ENCODE measurements at regions not wholly inside any gene's neighbourhood (a gene's known extent, or its start where the extent isn't known, plus 50 kb on each side); places are given as distances from the start of the nearest gene placed in this dataset.

DNA sequence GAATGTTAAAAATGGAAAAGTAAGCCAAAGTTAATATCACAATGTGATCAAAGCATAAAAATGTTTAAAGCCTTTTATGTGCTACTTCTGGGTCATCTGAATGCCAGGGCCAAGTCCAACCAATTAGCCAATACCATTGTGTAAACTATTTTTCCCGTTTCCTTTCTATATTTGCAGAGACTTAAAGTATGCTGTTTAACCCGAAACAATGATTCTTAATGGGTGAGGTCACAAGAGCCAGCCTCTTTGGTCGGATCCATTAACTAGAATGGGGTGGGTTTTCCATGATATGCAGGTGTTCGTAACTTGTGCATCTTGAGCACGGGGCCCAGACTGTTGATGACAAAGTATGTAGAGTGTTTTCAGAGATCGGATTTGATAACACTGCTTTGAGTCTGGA, 111.3 kb upstream of the IGFBP3 start:
- H3K36me3 ChIP-seq (ENCODE audit: control insufficient read depth in 1 of 2, insufficient read depth in 2 of 2, low read length in 2 of 2) = peaks cover 2 to 3% of the 10 kb centered on the region in 2 experiments
- H3K27ac ChIP-seq (ENCODE audit: low read depth, low read length) = peak overlapping the region; percentile 90
- peak overlapping the region; percentile 96 for H4K91ac ChIP-seq (ENCODE audit: low read depth, low read length)
- H3K27me3 ChIP-seq (ENCODE audit: insufficient read depth, low read length) = no peaks in the 10 kb centered on the region
- peaks cover 21 to 32% of the 10 kb centered on the region in 2 experiments for H3K4me1 ChIP-seq (ENCODE audit: control insufficient read depth in 1 of 2, insufficient read depth in 2 of 2, low read length in 2 of 2)
- no peak overlapping the region for H4K12ac ChIP-seq (ENCODE audit: low read depth, low read length)
- no peak overlapping the region for H2AFZ ChIP-seq (ENCODE audit: insufficient read depth, low read length, poor library complexity)
- no peak overlapping the region for H3K4me2 ChIP-seq (ENCODE audit: low read length)
- H4K8ac ChIP-seq (ENCODE audit: low read depth, low read length) = no peak overlapping the region
- no peak overlapping the region for H3K14ac ChIP-seq (ENCODE audit: low read length)
- H2BK120ac ChIP-seq (ENCODE audit: insufficient read depth, low read length, poor library complexity) = no peak overlapping the region
- H3K9ac ChIP-seq (ENCODE audit: low read length) = no peak overlapping the region
- WGBS (ENCODE audit: extremely low coverage, insufficient coverage, insufficient read length) = no CpG with 5 or more reads among the region's 6 CpGs
- no peak overlapping the region for H3K4ac ChIP-seq (ENCODE audit: low read depth, low read length)
- H3K79me2 ChIP-seq (ENCODE audit: control insufficient read depth, insufficient read depth, low read length, poor library complexity) = peaks cover 12% of the 10 kb centered on the region
- no peak overlapping the region for H3K18ac ChIP-seq (ENCODE audit: low read length)
- H3K79me1 ChIP-seq (ENCODE audit: low read length) = peaks cover 48% of the 10 kb centered on the region
- H2BK5ac ChIP-seq (ENCODE audit: low read depth, low read length, poor library complexity) = peak overlapping the region; percentile 94
- DNase-seq = peak; percentile 83 to 96
- no peak overlapping the region for H2BK12ac ChIP-seq (ENCODE audit: low read length)
- H3K4me3 ChIP-seq (ENCODE audit: low read depth, low read length) = no peak overlapping the region
- H3K9me3 ChIP-seq (ENCODE audit: insufficient read depth, low read depth, low read length) = no peaks in the 10 kb centered on the region
- no peak overlapping the region for H2AK5ac ChIP-seq (ENCODE audit: low read length)
- no peak overlapping the region for H3K23ac ChIP-seq (ENCODE audit: low read length)

- Histone ChIP-seq H3K4me1 (ENCODE audit: control insufficient read depth in 1 of 2, insufficient read depth in 2 of 2, low read length in 2 of 2) (peaks cover 17 to 21% of the 10 kb centered on the region in 2 experiments), H2BK5ac (ENCODE audit: low read depth, low read length, poor library complexity) (peak overlapping the region; percentile 92), H2BK12ac (ENCODE audit: low read length) (peak overlapping the region; percentile 59), H3K27me3 (ENCODE audit: insufficient read depth, low read length) (no peaks in the 10 kb centered on the region), H3K18ac (ENCODE audit: low read length) (peak overlapping the region; percentile 80), H2AFZ (ENCODE audit: insufficient read depth, low read length, poor library complexity) (peak overlapping the region; percentile 47), H3K9me3 (ENCODE audit: insufficient read depth, low read depth, low read length) (no peaks in the 10 kb centered on the region), H2BK120ac (ENCODE audit: insufficient read depth, low read length, poor library complexity) (peak overlapping the region; percentile 91), H3K4me2 (ENCODE audit: low read length) (no peak overlapping the region), H3K79me1 (ENCODE audit: low read length) (peaks cover 38% of the 10 kb centered on the region), H4K12ac (ENCODE audit: low read depth, low read length) (no peak overlapping the region), H4K8ac (ENCODE audit: low read depth, low read length) (peak overlapping the region; percentile 90), H3K4me3 (ENCODE audit: low read depth, low read length) (no peak overlapping the region), H3K36me3 (ENCODE audit: control insufficient read depth in 1 of 2, insufficient read depth in 2 of 2, low read length in 2 of 2) (peaks cover 2 to 3% of the 10 kb centered on the region in 2 experiments), H3K14ac (ENCODE audit: low read length) (peak overlapping the region; percentile 88), H3K27ac (ENCODE audit: low read depth, low read length) (peak overlapping the region; percentile 96), H3K9ac (ENCODE audit: low read length) (no peak overlapping the region), H2AK5ac (ENCODE audit: low read length) (peak overlapping the region; percentile 67), H3K23ac (ENCODE audit: low read length) (no peak overlapping the region), H4K91ac (ENCODE audit: low read depth, low read length) (peak overlapping the region; percentile 93), H3K4ac (ENCODE audit: low read depth, low read length) (peak overlapping the region; percentile 61), H3K79me2 (ENCODE audit: control insufficient read depth, insufficient read depth, low read length, poor library complexity) (peaks cover 12% of the 10 kb centered on the region)
- peak; percentile 85 to 92 for DNase-seq
- WGBS (ENCODE audit: extremely low coverage, insufficient coverage, insufficient read length) = no CpG with 5 or more reads among the region's 2 CpGs
Observed at GRCh38 chr7:46029111-46029704, 108.1 kb upstream of the IGFBP3 start.

GRCh38 chr7:46028246-46028645, 107.2 kb upstream of the IGFBP3 start:
- no peak overlapping the region for H2AFZ ChIP-seq (ENCODE audit: insufficient read depth, low read length, poor library complexity)
- peaks cover 30% of the 10 kb centered on the region for H3K79me1 ChIP-seq (ENCODE audit: low read length)
- H3K9me3 ChIP-seq (ENCODE audit: insufficient read depth, low read depth, low read length) = no peaks in the 10 kb centered on the region
- H3K4me3 ChIP-seq (ENCODE audit: low read depth, low read length) = no peak overlapping the region
- H2BK5ac ChIP-seq (ENCODE audit: low read depth, low read length, poor library complexity) = no peak overlapping the region
- H3K27ac ChIP-seq (ENCODE audit: low read depth, low read length) = peak overlapping the region; percentile 94
- no peak overlapping the region for H3K9ac ChIP-seq (ENCODE audit: low read length)
- H3K79me2 ChIP-seq (ENCODE audit: control insufficient read depth, insufficient read depth, low read length, poor library complexity) = peaks cover 6% of the 10 kb centered on the region
- peak overlapping the region; percentile 25 for H2BK120ac ChIP-seq (ENCODE audit: insufficient read depth, low read length, poor library complexity)
- no peak overlapping the region for H4K8ac ChIP-seq (ENCODE audit: low read depth, low read length)
- H3K4ac ChIP-seq (ENCODE audit: low read depth, low read length) = no peak overlapping the region
- no peak overlapping the region for H3K4me2 ChIP-seq (ENCODE audit: low read length)
- H2AK5ac ChIP-seq (ENCODE audit: low read length) = no peak overlapping the region
- no peak overlapping the region for H2BK12ac ChIP-seq (ENCODE audit: low read length)
- no peaks in the 10 kb centered on the region for H3K27me3 ChIP-seq (ENCODE audit: insufficient read depth, low read length)
- no peak overlapping the region for H3K18ac ChIP-seq (ENCODE audit: low read length)
- H3K4me1 ChIP-seq (ENCODE audit: control insufficient read depth in 1 of 2, insufficient read depth in 2 of 2, low read length in 2 of 2) = peaks cover 10 to 14% of the 10 kb centered on the region in 2 experiments
- H3K36me3 ChIP-seq (ENCODE audit: control insufficient read depth in 1 of 2, insufficient read depth in 2 of 2, low read length in 2 of 2) = peaks cover 2 to 3% of the 10 kb centered on the region in 2 experiments
- H3K23ac ChIP-seq (ENCODE audit: low read length) = no peak overlapping the region
- no CpG with 5 or more reads among the region's 1 CpG for WGBS (ENCODE audit: extremely low coverage, insufficient coverage, insufficient read length)
- peak in 1 of 2 donors; percentile 79 for DNase-seq
- H4K12ac ChIP-seq (ENCODE audit: low read depth, low read length) = no peak overlapping the region
- no peak overlapping the region for H4K91ac ChIP-seq (ENCODE audit: low read depth, low read length)
- H3K14ac ChIP-seq (ENCODE audit: low read length) = no peak overlapping the region

DNA sequence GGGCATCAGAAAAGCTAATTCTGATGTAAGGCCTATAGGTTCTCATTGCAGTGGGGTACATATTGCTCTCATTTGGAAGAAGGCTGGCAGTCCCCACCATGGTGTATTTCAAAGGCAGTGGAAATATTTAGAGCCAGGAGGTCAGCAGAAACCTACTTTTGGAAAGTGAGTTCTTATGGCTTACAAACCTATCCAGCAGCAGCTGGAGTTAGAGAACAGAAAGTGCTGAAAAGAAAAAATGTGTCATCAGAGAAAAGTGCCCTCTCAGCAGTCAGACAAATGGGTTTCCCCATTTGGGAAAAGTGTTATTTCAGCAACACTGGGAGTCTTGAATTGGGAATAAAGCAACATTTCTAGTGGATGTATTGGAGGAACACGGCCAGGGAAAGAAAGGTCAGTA, 105.7 kb upstream of the IGFBP3 start:
- no peak overlapping the region for H4K12ac ChIP-seq (ENCODE audit: low read depth, low read length)
- no peak overlapping the region for H3K23ac ChIP-seq (ENCODE audit: low read length)
- H2AFZ ChIP-seq (ENCODE audit: insufficient read depth, low read length, poor library complexity) = no peak overlapping the region
- no peak overlapping the region for H3K27ac ChIP-seq (ENCODE audit: low read depth, low read length)
- no peaks in the 10 kb centered on the region for H3K27me3 ChIP-seq (ENCODE audit: insufficient read depth, low read length)
- no peak overlapping the region for H2AK5ac ChIP-seq (ENCODE audit: low read length)
- no peaks in the 10 kb centered on the region for H3K9me3 ChIP-seq (ENCODE audit: insufficient read depth, low read depth, low read length)
- peaks cover 7 to 9% of the 10 kb centered on the region in 2 experiments for H3K4me1 ChIP-seq (ENCODE audit: control insufficient read depth in 1 of 2, insufficient read depth in 2 of 2, low read length in 2 of 2)
- no peak overlapping the region for H4K8ac ChIP-seq (ENCODE audit: low read depth, low read length)
- H3K14ac ChIP-seq (ENCODE audit: low read length) = no peak overlapping the region
- no peak overlapping the region for H3K4me2 ChIP-seq (ENCODE audit: low read length)
- H3K36me3 ChIP-seq (ENCODE audit: control insufficient read depth in 1 of 2, insufficient read depth in 2 of 2, low read length in 2 of 2) = peaks cover 2 to 3% of the 10 kb centered on the region in 2 experiments
- peak overlapping the region; percentile 79 for H2BK12ac ChIP-seq (ENCODE audit: low read length)
- H3K4ac ChIP-seq (ENCODE audit: low read depth, low read length) = no peak overlapping the region
- no peak for DNase-seq
- no peak overlapping the region for H3K18ac ChIP-seq (ENCODE audit: low read length)
- peaks cover 26% of the 10 kb centered on the region for H3K79me1 ChIP-seq (ENCODE audit: low read length)
- H4K91ac ChIP-seq (ENCODE audit: low read depth, low read length) = peak overlapping the region; percentile 56
- H2BK5ac ChIP-seq (ENCODE audit: low read depth, low read length, poor library complexity) = no peak overlapping the region
- no peak overlapping the region for H3K9ac ChIP-seq (ENCODE audit: low read length)
- H3K79me2 ChIP-seq (ENCODE audit: control insufficient read depth, insufficient read depth, low read length, poor library complexity) = peaks cover 4% of the 10 kb centered on the region
- H3K4me3 ChIP-seq (ENCODE audit: low read depth, low read length) = no peak overlapping the region
- peak overlapping the region; percentile 60 for H2BK120ac ChIP-seq (ENCODE audit: insufficient read depth, low read length, poor library complexity)
- no CpG with 5 or more reads among the region's 1 CpG for WGBS (ENCODE audit: extremely low coverage, insufficient coverage, insufficient read length)
